Parathyroid adenoma (tissue), 2 donors: ENCODE measurements at regions not wholly inside any gene's neighbourhood (a gene's known extent, or its start where the extent isn't known, plus 50 kb on each side); places are given as distances from the start of the nearest gene placed in this dataset.

ENCODE experiments used
- H2AFZ ChIP-seq: fragments of 300-600 bp; sonication (generic); one replicate; pipeline ENCODE4 v1.7.0; 2017; ENCODE audit warnings: antibody characterized with exemption, mild to moderate bottlenecking
- H3K27ac ChIP-seq: fragments of 300-600 bp; sonication (generic); one replicate; pipeline ENCODE4 v1.7.0; 2017
- H3K27me3 ChIP-seq: fragments of 300-600 bp; sonication (generic); one replicate; pipeline ENCODE4 v1.7.0; 2017; ENCODE audit warnings: low read length; ENCODE audit not compliant: control insufficient read depth, insufficient read depth
- H3K36me3 ChIP-seq: fragments of 300-600 bp; sonication (generic); one replicate; pipeline ENCODE4 v1.7.0; 2017; ENCODE audit warnings: low read length; ENCODE audit not compliant: control insufficient read depth, insufficient read depth
- H3K4me1 ChIP-seq: fragments of 300-600 bp; sonication (generic); one replicate; pipeline ENCODE4 v1.7.0; 2017; ENCODE audit warnings: control low read depth
- H3K4me2 ChIP-seq: fragments of 300-600 bp; sonication (generic); one replicate; pipeline ENCODE4 v1.7.0; 2017; ENCODE audit warnings: low read length
- H3K4me3 ChIP-seq: fragments of 300-600 bp; sonication (generic); one replicate; pipeline ENCODE4 v1.7.0; 2017; ENCODE audit warnings: low read depth, low read length
- H3K79me2 ChIP-seq: fragments of 300-600 bp; sonication (generic); one replicate; pipeline ENCODE4 v1.7.0; 2017; ENCODE audit warnings: control low read depth
- H3K9ac ChIP-seq: fragments of 300-600 bp; sonication (generic); one replicate; pipeline ENCODE4 v1.7.0; 2017; ENCODE audit warnings: mild to moderate bottlenecking
- H3K9me3 ChIP-seq: fragments of 300-600 bp; sonication (generic); one replicate; pipeline ENCODE4 v1.7.0; 2017; ENCODE audit warnings: low read length; ENCODE audit not compliant: control insufficient read depth
- CTCF ChIP-seq: fragments of 300-600 bp; sonication (generic); IDR thresholded peaks from one replicate; pipeline ENCODE4 v1.7.0; 2017; ENCODE audit warnings: antibody characterized with exemption, mild to moderate bottlenecking
- donor health status: primary hyperparathyroidism.

GRCh38 chr3:44117239-44117638, 124.4 kb upstream of the TOPAZ1 start:
- H3K36me3 ChIP-seq = no peaks in the 10 kb centered on the region
- no peaks in the 10 kb centered on the region for H3K9me3 ChIP-seq
- H2AFZ ChIP-seq = no peak overlapping the region
- H3K79me2 ChIP-seq = no peaks in the 10 kb centered on the region
- no peaks in the 10 kb centered on the region for H3K4me1 ChIP-seq
- no peak overlapping the region for H3K4me2 ChIP-seq
- H3K9ac ChIP-seq = no peak overlapping the region
- H3K27me3 ChIP-seq = no peaks in the 10 kb centered on the region
- no peak overlapping the region for H3K27ac ChIP-seq
- no peak for TF ChIP-seq CTCF
- H3K4me3 ChIP-seq = no peak overlapping the region

GRCh38 chr3:44117736-44118135, 124.0 kb upstream of the TOPAZ1 start:
- no peak for TF ChIP-seq CTCF
- Histone ChIP-seq H3K4me3 (no peak overlapping the region), H3K79me2 (no peaks in the 10 kb centered on the region), H2AFZ (no peak overlapping the region), H3K4me1 (no peaks in the 10 kb centered on the region), H3K9ac (no peak overlapping the region), H3K27ac (no peak overlapping the region), H3K27me3 (no peaks in the 10 kb centered on the region), H3K36me3 (no peaks in the 10 kb centered on the region), H3K4me2 (no peak overlapping the region), H3K9me3 (no peaks in the 10 kb centered on the region)

GRCh38 chr3:44120721-44121582, 120.7 kb upstream of the TOPAZ1 start:
- no peak overlapping the region for H3K4me2 ChIP-seq

GRCh38 chr3:44125246-44125645, 116.4 kb upstream of the TOPAZ1 start:
- no peaks in the 10 kb centered on the region for H3K27me3 ChIP-seq
- H3K4me3 ChIP-seq = no peak overlapping the region
- H3K4me2 ChIP-seq = no peak overlapping the region
- H3K79me2 ChIP-seq = no peaks in the 10 kb centered on the region
- no peak overlapping the region for H3K9ac ChIP-seq
- H3K36me3 ChIP-seq = no peaks in the 10 kb centered on the region
- no peak for TF ChIP-seq CTCF
- H3K4me1 ChIP-seq = no peaks in the 10 kb centered on the region
- no peaks in the 10 kb centered on the region for H3K9me3 ChIP-seq
- no peak overlapping the region for H2AFZ ChIP-seq
- no peak overlapping the region for H3K27ac ChIP-seq

More at GRCh38 chr3:44120721-44121582, 120.7 kb upstream of the TOPAZ1 start:
- H3K4me1 ChIP-seq = no peaks in the 10 kb centered on the region
- H3K27ac ChIP-seq = no peak overlapping the region
- H3K79me2 ChIP-seq = no peaks in the 10 kb centered on the region
- no peaks in the 10 kb centered on the region for H3K9me3 ChIP-seq
- TF ChIP-seq CTCF = no peak
- H3K36me3 ChIP-seq = no peaks in the 10 kb centered on the region
- H3K27me3 ChIP-seq = no peaks in the 10 kb centered on the region
- H2AFZ ChIP-seq = no peak overlapping the region
- no peak overlapping the region for H3K4me3 ChIP-seq
- no peak overlapping the region for H3K9ac ChIP-seq

GRCh38 chr3:44125882-44126281, 115.8 kb upstream of the TOPAZ1 start:
- no peaks in the 10 kb centered on the region for H3K79me2 ChIP-seq
- no peak overlapping the region for H2AFZ ChIP-seq
- H3K4me3 ChIP-seq = no peak overlapping the region
- H3K27ac ChIP-seq = no peak overlapping the region
- H3K36me3 ChIP-seq = no peaks in the 10 kb centered on the region
- no peaks in the 10 kb centered on the region for H3K27me3 ChIP-seq
- H3K9ac ChIP-seq = no peak overlapping the region
- no peak for TF ChIP-seq CTCF
- H3K4me2 ChIP-seq = no peak overlapping the region
- no peaks in the 10 kb centered on the region for H3K4me1 ChIP-seq
- H3K9me3 ChIP-seq = no peaks in the 10 kb centered on the region
